ENCODE measurements at regions not wholly inside any gene's neighbourhood (a gene's known extent, or its start where the extent isn't known, plus 50 kb on each side); places are given as distances from the start of the nearest gene placed in this dataset.
"Not testable (repeated sequence)": the region's sequence is repeated elsewhere in the genome, so short reads cannot be mapped to it uniquely, and the experiment has no call there.

- DNase-seq (ENCODE audit: low read depth): no peak
- POLR2A ChIA-PET: no interaction called here
- CTCF ChIA-PET: no interaction called here
- H3K4me3 ChIP-seq (ENCODE audit: low read depth, low read length): no peak overlapping the region
- no peak for TF ChIP-seq CTCF (IDR thresholded peaks at IDR 0.05; ENCODE audit: insufficient read depth, low read depth, low read length)
- no peaks in the 10 kb centered on the region for H3K36me3 ChIP-seq (ENCODE audit: control insufficient read depth, insufficient read depth, low read length)
- H3K27me3 ChIP-seq (ENCODE audit: control insufficient read depth, insufficient read depth, low read length): no peaks in the 10 kb centered on the region
These were observed 110.0 kb upstream of the MEF2A start for GRCh38 chr15:99455789-99456160.

- no peak for DNase-seq (ENCODE audit: low read depth)
- Histone ChIP-seq H3K4me3 (ENCODE audit: low read depth, low read length) (no peak overlapping the region), H3K36me3 (ENCODE audit: control insufficient read depth, insufficient read depth, low read length) (no peaks in the 10 kb centered on the region), H3K27me3 (ENCODE audit: control insufficient read depth, insufficient read depth, low read length) (no peaks in the 10 kb centered on the region)
- POLR2A ChIA-PET: no interaction called here
- CTCF ChIA-PET: interaction anchor here (1.5 kb wide), 1 partner anchor 10 kb away, joined by 10 read pairs; no protein-coding TSS in a partner anchor
- no peak for TF ChIP-seq CTCF (IDR thresholded peaks at IDR 0.05; ENCODE audit: insufficient read depth, low read depth, low read length)
These were observed 101.6 kb upstream of the MEF2A start for GRCh38 chr15:99464137-99464536.

GRCh38 chr15:99466701-99467337 lies 99.0 kb upstream of the MEF2A start:
- H3K27me3 ChIP-seq (ENCODE audit: control insufficient read depth, insufficient read depth, low read length): 0 out of 2 replicates have a peak, but pooled peaks cover 1% of the 10 kb centered on the region
- ChIA-PET CTCF (no interaction called here), POLR2A (no interaction called here)
- no peaks in the 10 kb centered on the region for H3K36me3 ChIP-seq (ENCODE audit: control insufficient read depth, insufficient read depth, low read length)
- DNase-seq (ENCODE audit: low read depth): no peak
- no peak overlapping the region for H3K4me3 ChIP-seq (ENCODE audit: low read depth, low read length)
- no peak for TF ChIP-seq CTCF (IDR thresholded peaks at IDR 0.05; ENCODE audit: insufficient read depth, low read depth, low read length)

GRCh38 chr15:99467338-99467720 lies 98.5 kb upstream of the MEF2A start:
- Histone ChIP-seq H3K36me3 (ENCODE audit: control insufficient read depth, insufficient read depth, low read length) (no peaks in the 10 kb centered on the region), H3K27me3 (ENCODE audit: control insufficient read depth, insufficient read depth, low read length) (0 out of 2 replicates have a peak, but pooled peaks cover 1% of the 10 kb centered on the region), H3K4me3 (ENCODE audit: low read depth, low read length) (no peak overlapping the region)
- ChIA-PET CTCF (no interaction called here), POLR2A (no interaction called here)
- TF ChIP-seq CTCF (IDR thresholded peaks at IDR 0.05; ENCODE audit: insufficient read depth, low read depth, low read length): no peak
- no peak for DNase-seq (ENCODE audit: low read depth)

DNA sequence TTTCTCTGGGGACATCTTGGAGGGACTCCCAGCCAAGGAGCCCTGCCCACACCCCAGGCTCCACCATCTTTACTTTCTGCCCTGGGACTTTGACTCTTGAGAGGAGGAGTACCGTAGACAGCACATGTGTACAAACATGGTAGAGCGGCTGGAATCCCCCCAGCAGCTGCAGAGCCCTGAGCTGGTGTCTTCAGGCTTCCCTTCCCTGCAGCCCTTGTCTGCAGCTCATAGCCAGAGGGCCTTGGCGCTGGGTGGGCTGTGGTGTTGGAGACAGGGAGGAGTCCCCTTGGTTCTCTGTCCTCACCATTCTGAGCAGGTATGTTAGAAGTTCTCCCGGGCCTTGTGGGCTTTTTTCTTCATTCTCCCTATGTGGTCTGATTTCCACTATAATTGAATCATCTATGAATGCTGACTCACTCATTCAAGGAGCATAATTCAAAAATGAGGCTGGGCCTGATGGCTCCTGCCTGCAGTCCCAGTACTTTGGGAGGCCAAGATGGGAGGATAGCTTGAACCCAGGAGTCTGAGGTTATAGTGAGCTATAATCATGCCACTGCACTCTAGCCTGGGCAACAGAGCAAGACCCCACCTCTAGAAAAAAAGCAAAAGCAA lies 97.8 kb upstream of the MEF2A start:
- Histone ChIP-seq H3K4me3 (ENCODE audit: low read depth, low read length) (no peak overlapping the region), H3K27me3 (ENCODE audit: control insufficient read depth, insufficient read depth, low read length) (0 out of 2 replicates have a peak, but pooled peaks cover 1% of the 10 kb centered on the region), H3K36me3 (ENCODE audit: control insufficient read depth, insufficient read depth, low read length) (no peaks in the 10 kb centered on the region)
- CTCF ChIA-PET: no interaction called here
- no peak for DNase-seq (ENCODE audit: low read depth)
- no peak for TF ChIP-seq CTCF (IDR thresholded peaks at IDR 0.05; ENCODE audit: insufficient read depth, low read depth, low read length)
- POLR2A ChIA-PET: no interaction called here

DNA sequence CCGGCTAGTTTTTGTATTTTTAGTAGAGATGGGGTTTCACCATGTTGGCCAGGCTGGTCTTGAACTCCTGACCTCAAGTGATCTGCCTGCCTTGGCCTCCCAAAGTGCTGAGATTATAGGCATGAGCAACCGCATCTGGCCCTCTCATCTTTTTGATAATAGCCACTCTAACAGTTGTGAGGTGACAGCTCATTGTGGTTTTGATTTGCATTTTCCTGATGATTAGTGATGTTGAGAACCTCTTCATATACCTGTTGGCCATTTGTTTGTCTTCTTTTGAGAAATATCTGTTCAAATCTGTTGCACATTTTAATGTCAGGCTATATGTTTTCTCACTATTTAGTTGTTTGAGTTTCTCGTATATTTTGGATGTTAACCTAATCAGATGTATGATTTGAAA lies 95.6 kb upstream of the MEF2A start:
- POLR2A ChIA-PET; DNase-seq (ENCODE audit: low read depth); H3K27me3 ChIP-seq (ENCODE audit: control insufficient read depth, insufficient read depth, low read length); CTCF ChIA-PET; H3K36me3 ChIP-seq (ENCODE audit: control insufficient read depth, insufficient read depth, low read length); H3K4me3 ChIP-seq (ENCODE audit: low read depth, low read length): not testable (repeated sequence)

Measured in BJ (cell line).